NCI-H2081 treated with DMSO at 0.1 percent for 48 hours (cell line): ENCODE measurements at regions not wholly inside any gene's neighbourhood (a gene's known extent, or its start where the extent isn't known, plus 50 kb on each side); places are given as distances from the start of the nearest gene placed in this dataset.
"Not testable (repeated sequence)": the region's sequence is repeated elsewhere in the genome, so short reads cannot be mapped to it uniquely, and the experiment has no call there.

ENCODE experiments used
- DNase-seq: peaks from one replicate; lab custom pipeline; 2025; lab: John Stamatoyannopoulos, UW

- DNase-seq = no peak
Measured at GRCh38 chr6:67219346-67219745, 1415.7 kb upstream of the ADGRB3 start.

- no peak for DNase-seq
Measured at GRCh38 chr6:67212584-67212983, 1422.5 kb upstream of the ADGRB3 start.

- DNase-seq = no peak
Measured at GRCh38 chr6:67210450-67210849, 1424.6 kb upstream of the ADGRB3 start.

DNA sequence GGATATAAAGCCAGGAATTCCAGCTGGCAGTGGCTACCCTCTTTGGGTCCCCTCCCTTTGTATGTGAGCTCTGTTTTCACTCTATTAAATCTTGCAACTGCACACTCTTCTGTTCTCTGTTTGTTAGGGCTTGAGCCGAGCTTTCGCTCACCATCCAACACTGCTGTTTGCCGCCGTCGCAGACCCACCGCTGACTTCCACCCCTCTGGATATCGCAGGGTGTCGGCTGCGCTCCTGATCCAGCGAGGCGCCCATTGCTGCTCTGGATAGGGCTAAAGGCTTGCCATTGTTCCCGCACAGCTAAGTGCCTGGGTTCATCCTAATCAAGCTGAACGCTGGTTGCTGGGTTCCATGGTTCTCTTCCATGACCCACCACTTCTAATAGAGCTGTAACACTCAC is 1433.5 kb upstream of the ADGRB3 start:
- DNase-seq = no peak

DNA sequence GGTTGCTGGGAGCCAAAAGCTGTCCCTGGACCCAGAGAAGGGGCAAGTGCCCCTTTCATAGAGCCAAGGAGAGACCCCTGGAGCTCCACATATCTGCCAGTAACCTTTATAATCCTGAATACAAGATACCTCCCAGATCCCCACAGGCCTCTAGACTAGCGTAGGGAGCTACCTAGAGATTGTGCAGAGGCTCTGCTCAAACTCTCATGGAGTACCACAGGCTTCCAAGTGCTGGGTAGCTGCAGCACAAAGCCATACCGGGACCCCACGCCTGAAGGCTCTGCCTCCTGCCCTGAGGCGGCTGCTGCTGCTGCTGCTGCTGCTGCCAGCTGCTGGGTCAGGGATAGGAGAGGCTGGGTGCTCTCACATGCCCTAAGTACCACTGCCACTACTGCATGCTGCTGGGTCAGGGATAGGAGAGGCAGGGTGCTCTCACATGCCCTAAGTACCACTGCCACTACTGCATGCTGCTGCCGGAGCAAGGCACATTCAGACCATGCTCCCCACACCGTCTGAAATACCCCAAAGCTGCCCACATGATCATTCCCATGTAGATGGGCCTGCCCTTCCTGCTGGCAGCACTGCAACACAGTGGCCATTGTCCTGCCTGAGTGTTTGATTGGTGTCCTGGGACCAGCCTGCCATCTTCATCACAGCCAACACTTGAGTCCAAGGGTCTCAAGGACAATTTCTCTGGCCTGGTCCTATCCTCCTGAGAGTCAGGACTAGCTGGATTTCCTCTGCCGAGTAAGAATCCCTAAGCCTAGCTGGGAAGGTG is 1434.3 kb upstream of the ADGRB3 start:
- no peak for DNase-seq

DNA sequence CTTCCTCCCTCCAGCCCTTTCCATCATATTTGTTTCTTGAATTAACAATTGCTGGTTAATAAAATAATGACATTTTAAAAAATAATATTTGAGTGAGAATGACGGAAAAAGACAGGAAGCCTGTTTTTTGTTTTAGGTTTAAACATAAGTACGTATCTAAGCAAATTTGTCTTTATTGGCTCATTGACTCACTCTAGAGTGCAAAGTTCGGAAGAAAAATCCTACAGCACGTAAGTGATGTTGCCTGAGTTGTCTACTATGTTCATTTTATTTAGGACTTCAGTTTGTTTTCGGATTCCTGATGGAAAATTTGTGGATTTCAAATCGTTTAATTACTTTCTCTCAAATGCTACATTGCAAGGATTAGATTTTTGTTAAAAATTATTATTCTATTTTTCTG is 1435.7 kb upstream of the ADGRB3 start:
- no peak for DNase-seq

DNA sequence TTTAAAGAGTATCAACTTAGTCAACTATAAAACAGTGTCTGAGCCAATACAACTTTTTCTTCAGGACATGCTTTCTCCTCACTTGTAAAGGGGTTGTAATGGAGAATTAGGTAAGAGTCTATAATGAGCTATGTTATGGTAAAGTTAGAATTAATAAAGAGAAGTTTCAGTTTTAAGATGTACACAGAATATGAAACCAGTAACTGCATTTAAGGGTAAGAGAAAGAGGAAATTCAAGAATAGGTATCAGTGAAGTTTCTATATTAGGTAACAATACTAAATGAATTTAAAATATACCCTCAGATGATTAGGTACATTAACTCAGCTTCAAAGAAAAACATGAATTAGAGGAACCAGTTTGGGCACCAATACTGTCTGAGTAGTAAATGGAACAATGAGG is 1444.3 kb upstream of the ADGRB3 start:
- no peak for DNase-seq

DNA sequence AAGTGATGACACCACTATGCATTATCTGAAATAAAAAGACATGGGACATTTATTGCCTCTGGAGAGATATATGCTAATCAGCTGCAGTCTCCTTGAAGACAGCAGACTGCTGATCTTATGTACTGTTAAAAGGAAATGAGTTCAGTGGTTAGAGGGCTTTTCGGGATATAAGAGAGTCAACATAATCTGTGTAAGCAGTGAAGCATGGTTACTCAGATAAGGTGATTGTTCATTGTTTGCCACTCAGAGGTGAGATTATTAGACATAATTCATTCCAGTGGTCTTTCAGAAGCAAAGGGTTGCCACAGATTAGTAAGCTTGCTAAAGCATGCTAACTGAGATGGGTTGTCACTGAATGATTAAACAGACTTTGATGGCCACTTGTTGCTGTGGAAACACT is 1450.7 kb upstream of the ADGRB3 start:
- DNase-seq = no peak

DNA sequence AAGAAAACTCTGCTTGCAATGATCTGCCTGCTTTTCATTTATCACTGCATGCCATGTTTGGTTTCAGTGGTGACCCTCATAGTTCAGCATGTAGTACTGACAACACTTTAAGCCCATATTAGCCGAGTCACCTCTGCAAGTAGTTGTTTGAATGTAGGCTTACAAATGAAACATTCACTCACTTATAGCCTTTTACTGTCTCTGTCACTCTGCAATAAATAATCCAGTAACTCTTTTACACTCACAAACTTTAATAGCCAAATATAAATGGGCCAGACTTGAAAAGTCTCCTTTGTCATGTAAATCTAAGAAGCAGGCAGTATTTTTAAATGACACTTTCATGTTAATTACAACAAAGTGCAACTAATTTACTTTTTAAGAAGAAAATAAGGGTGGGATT is 1460.0 kb upstream of the ADGRB3 start:
- no peak for DNase-seq

DNA sequence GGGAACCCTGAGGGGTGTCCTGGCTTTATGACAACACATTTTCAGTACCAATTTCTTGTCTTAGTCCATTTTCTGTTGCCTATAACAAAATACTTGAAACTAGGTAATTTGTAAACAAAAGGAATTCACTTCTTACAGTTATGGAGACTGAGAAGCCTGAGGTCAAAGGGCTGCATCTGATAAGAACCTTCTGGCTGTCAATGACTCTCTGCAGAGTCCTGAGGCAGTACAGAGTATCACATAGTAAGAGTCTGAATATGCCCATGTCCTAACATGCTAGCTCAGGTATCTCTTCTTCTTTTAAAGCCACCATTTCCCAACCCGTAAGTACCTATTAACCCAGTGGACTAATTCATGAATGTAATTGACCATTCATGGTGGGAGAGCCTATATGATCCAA is 1458.6 kb upstream of the EYS start:
- DNase-seq = no peak

GRCh38 chr6:67160820-67161219 is 1453.8 kb upstream of the EYS start:
- DNase-seq = no peak

DNA sequence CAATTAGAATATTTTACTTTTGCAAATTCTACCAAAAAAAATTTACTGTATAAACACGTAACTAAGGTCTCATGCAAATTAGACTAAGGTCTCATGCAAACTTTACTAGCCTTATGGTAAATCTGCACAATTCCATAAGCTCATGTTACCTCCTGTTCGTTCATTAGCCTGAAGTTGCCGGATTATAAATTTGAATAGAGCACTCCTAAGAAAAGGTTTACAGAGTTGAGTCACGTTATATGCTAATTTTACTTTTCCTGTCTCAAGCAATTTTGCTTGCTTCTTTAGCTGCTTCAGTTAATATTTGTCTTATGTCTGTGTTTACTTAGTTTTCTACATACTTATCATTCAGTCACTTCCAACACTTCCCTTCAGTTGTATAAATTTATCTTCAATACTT is 1434.0 kb upstream of the EYS start:
- DNase-seq = no peak

- DNase-seq = no peak
Measured at GRCh38 chr6:67133973-67134372, 1426.9 kb upstream of the EYS start.

DNA sequence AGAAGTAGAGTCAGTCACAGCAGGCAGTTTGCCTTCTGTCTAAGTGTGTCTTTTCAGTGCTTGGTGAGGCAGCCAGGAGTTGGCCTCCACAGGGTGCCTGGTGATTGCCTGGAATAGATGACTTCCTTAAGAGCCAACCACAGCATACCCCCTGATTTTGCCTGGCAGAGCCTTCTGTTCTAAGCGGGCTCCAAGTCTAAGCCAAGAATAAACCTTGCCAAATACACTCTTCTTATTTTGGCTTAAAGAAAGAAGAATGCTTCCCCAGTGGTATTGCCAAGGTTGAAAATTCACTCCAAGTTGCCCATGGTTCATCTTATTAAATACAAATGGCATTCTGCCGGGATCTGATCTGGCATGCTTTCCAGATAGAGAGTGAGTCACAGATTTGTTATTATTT is 1424.8 kb upstream of the EYS start:
- no peak for DNase-seq

- no peak for DNase-seq
Measured at GRCh38 chr6:67129780-67130179, 1422.8 kb upstream of the EYS start.

- no peak for DNase-seq
Measured at GRCh38 chr6:67127041-67127440, 1420.0 kb upstream of the EYS start.

DNA sequence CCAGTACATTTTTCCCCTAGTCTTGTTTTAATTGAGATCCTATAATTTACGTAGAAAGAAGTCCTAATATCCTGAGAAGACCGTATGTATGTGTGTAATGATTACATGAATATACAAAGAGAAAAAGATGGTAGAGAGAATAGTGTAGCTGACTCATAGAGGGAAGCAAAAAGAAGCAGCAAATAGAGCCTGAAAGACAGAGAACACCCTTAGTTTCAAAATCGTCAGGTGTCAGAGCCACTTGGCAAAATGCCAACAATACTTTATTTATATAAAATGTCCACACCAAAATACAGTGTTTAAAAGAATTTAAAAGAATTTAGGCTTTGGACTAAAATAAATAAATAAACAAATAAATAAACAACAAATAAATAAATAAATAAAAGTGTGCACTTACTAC is 1414.1 kb upstream of the EYS start:
- no peak for DNase-seq

GRCh38 chr6:67112120-67112519 is 1405.1 kb upstream of the EYS start:
- DNase-seq = no peak

DNA sequence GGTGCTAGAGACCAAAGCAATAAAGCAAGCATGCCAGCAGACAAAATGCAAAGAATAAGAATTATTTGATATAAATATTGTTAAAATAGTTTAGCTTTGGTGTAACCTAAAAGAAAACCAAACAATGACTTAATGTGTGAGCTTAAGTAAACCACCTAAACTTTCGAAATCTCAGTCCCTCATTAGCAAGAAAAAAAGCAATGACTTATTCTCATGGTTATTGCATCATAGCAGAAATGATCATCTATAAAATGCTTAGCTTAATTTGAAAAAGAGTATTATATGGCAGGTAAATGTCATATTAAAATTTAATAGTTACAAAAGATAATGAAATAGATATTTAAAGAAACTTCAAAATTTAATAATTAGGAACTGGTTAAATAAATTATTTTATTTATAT is 1395.7 kb upstream of the EYS start:
- no peak for DNase-seq

GRCh38 chr6:67095618-67096226 is 1388.7 kb upstream of the EYS start:
- DNase-seq = not testable (repeated sequence)

- DNase-seq = no peak
Measured at GRCh38 chr6:67094431-67094946, 1387.5 kb upstream of the EYS start.

DNA sequence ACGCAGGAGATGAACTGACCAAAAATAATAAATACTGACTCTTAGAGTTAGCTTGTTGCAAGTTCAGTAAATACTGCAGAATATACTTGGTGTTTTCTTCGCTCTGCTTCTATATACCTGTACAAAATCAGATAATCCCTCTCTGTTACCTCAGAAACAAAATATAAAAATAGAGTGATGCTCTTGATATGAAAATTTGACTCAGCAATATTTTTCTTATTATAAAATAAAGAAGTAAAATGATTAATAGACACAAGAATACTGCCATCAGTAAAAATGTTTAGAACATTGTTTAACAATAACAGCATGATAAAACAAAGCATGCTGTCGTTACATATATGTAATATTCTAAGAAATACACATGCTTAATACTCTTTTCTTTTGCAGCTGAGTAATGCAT is 1366.9 kb upstream of the EYS start:
- DNase-seq = no peak

- no peak for DNase-seq
Measured at GRCh38 chr6:67068781-67069180, 1361.8 kb upstream of the EYS start.

- no peak for DNase-seq
Measured at GRCh38 chr6:67064323-67064722, 1357.3 kb upstream of the EYS start.
